ENCODE measurements at regions not wholly inside any gene's neighbourhood (a gene's known extent, or its start where the extent isn't known, plus 50 kb on each side); places are given as distances from the start of the nearest gene placed in this dataset.
"Not testable (repeated sequence)": the region's sequence is repeated elsewhere in the genome, so short reads cannot be mapped to it uniquely, and the experiment has no call there.

GRCh38 chr5:36481454-36482120 lies 124.8 kb upstream of the SLC1A3 start:
- no peak for DNase-seq (ENCODE audit: low spot score)

GRCh38 chr5:36482812-36483211 lies 123.6 kb upstream of the SLC1A3 start:
- DNase-seq (ENCODE audit: low spot score): no peak

- DNase-seq (ENCODE audit: low spot score): no peak
Observed at GRCh38 chr5:36489505-36489904, 116.9 kb upstream of the SLC1A3 start.

- DNase-seq (ENCODE audit: low spot score): no peak
Observed at GRCh38 chr5:36491856-36492255, 114.5 kb upstream of the SLC1A3 start.

GRCh38 chr5:36492984-36493654 lies 113.3 kb upstream of the SLC1A3 start:
- no peak for DNase-seq (ENCODE audit: low spot score)

- DNase-seq (ENCODE audit: low spot score): no peak
Observed at GRCh38 chr5:36494028-36494427, 112.4 kb upstream of the SLC1A3 start.

- DNase-seq (ENCODE audit: low spot score): no peak
Observed at GRCh38 chr5:36494841-36495601, 111.4 kb upstream of the SLC1A3 start.

GRCh38 chr5:36495611-36496010 lies 110.8 kb upstream of the SLC1A3 start:
- no peak for DNase-seq (ENCODE audit: low spot score)

GRCh38 chr5:36496471-36496870 lies 109.9 kb upstream of the SLC1A3 start:
- DNase-seq (ENCODE audit: low spot score): no peak

- no peak for DNase-seq (ENCODE audit: low spot score)
Observed at GRCh38 chr5:36502608-36503007, 103.8 kb upstream of the SLC1A3 start.

- no peak for DNase-seq (ENCODE audit: low spot score)
Observed at GRCh38 chr5:36505021-36505420, 101.4 kb upstream of the SLC1A3 start.

GRCh38 chr5:36507332-36507952 lies 99.0 kb upstream of the SLC1A3 start:
- peak; percentile 83 for DNase-seq (ENCODE audit: low spot score)

- not testable (repeated sequence) for DNase-seq (ENCODE audit: low spot score)
Observed at GRCh38 chr5:36508331-36508730, 98.1 kb upstream of the SLC1A3 start.

GRCh38 chr5:36513647-36514046 lies 92.8 kb upstream of the SLC1A3 start:
- DNase-seq (ENCODE audit: low spot score): not testable (repeated sequence)

GRCh38 chr5:36519881-36520280 lies 86.5 kb upstream of the SLC1A3 start:
- DNase-seq (ENCODE audit: low spot score): no peak

GRCh38 chr5:36521219-36521618 lies 85.2 kb upstream of the SLC1A3 start:
- DNase-seq (ENCODE audit: low spot score): no peak

- no peak for DNase-seq (ENCODE audit: low spot score)
Observed at GRCh38 chr5:36521838-36522745, 84.3 kb upstream of the SLC1A3 start.

- DNase-seq (ENCODE audit: low spot score): no peak
Observed at GRCh38 chr5:36522746-36523065, 83.7 kb upstream of the SLC1A3 start.

GRCh38 chr5:36523450-36523849 lies 83.0 kb upstream of the SLC1A3 start:
- DNase-seq (ENCODE audit: low spot score): no peak

GRCh38 chr5:36523926-36524325 lies 82.5 kb upstream of the SLC1A3 start:
- no peak for DNase-seq (ENCODE audit: low spot score)

- DNase-seq (ENCODE audit: low spot score): no peak
Observed at GRCh38 chr5:36526537-36526936, 79.9 kb upstream of the SLC1A3 start.

GRCh38 chr5:36528588-36528987 lies 77.8 kb upstream of the SLC1A3 start:
- no peak for DNase-seq (ENCODE audit: low spot score)
